Keratinocyte (primary cell): ENCODE measurements at regions not wholly inside any gene's neighbourhood (a gene's known extent, or its start where the extent isn't known, plus 50 kb on each side); places are given as distances from the start of the nearest gene placed in this dataset.

Source experiments
- DNase-seq: peaks from one replicate; pipeline ENCODE4 v3.0.0-alpha.2; 2011; ENCODE audit warnings: low read depth, missing footprints, low spot score
- FAIRE-seq: peaks from 2 replicates; lab custom pipeline; 2011; peaks lifted over from hg19 to GRCh38; lab: Jason Lieb, UNC
- H2AFZ ChIP-seq: 2 replicates; pipeline ENCODE4 v1.6.0; 2012; ENCODE audit warnings: low read length, control low read depth, inconsistent platforms; ENCODE audit not compliant: control insufficient read depth
- H3K27ac ChIP-seq: 2 replicates; pipeline ENCODE4 v1.5.1; 2011; ENCODE audit warnings: low read length; ENCODE audit not compliant: control insufficient read depth, insufficient read depth
- H3K27me3 ChIP-seq: 3 replicates; pipeline ENCODE4 v1.6.0; 2011; ENCODE audit warnings: low read length; ENCODE audit not compliant: control insufficient read depth, insufficient read depth; ENCODE audit errors: extremely low read depth
- H3K36me3 ChIP-seq, 2 experiments: 2 replicates in 1 of 2; 3 replicates in 1 of 2; pipeline ENCODE4 v1.5.1; 2011; ENCODE audit warnings: low read length in 2 of 2, mild to moderate bottlenecking in 1 of 2; ENCODE audit not compliant: control insufficient read depth in 2 of 2, insufficient read depth in 2 of 2; ENCODE audit errors: extremely low read depth in 1 of 2
- H3K4me1 ChIP-seq: 3 replicates; pipeline ENCODE4 v1.5.1; 2011; ENCODE audit warnings: low read length; ENCODE audit not compliant: control insufficient read depth, insufficient read depth; ENCODE audit errors: extremely low read depth
- H3K4me2 ChIP-seq: 3 replicates; pipeline ENCODE4 v1.6.0; 2011; ENCODE audit warnings: low read depth, low read length; ENCODE audit not compliant: control insufficient read depth, insufficient read depth; ENCODE audit errors: extremely low read depth
- H3K4me3 ChIP-seq, 3 experiments: fragments of 200-600 bp in 1 of 3; sonication (generic) in 1 of 3; 2 replicates in 2 of 3; 3 replicates in 1 of 3; pipeline ENCODE4 v1.5.1; 2011 to 2016; ENCODE audit warnings: low read length in 3 of 3, mild to moderate bottlenecking in 3 of 3, control low read depth in 2 of 3, inconsistent platforms in 1 of 3, low read depth in 1 of 3, mixed read lengths in 1 of 3, mixed run types in 1 of 3, moderate library complexity in 1 of 3; ENCODE audit not compliant: control insufficient read depth in 2 of 3, insufficient read depth in 2 of 3; ENCODE audit errors: extremely low read depth in 1 of 3
- H3K79me2 ChIP-seq: 2 replicates; pipeline ENCODE4 v1.6.0; 2012; ENCODE audit warnings: low read length; ENCODE audit not compliant: control insufficient read depth, insufficient read depth
- H3K9ac ChIP-seq: 3 replicates; pipeline ENCODE4 v1.6.0; 2011; ENCODE audit warnings: low read length; ENCODE audit not compliant: control insufficient read depth, insufficient read depth; ENCODE audit errors: extremely low read depth
- H3K9me1 ChIP-seq: 3 replicates; pipeline ENCODE4 v1.6.0; 2011; ENCODE audit warnings: low read length; ENCODE audit not compliant: control insufficient read depth, insufficient read depth; ENCODE audit errors: extremely low read depth
- H3K9me3 ChIP-seq: 2 replicates; pipeline ENCODE4 v1.5.1; 2012; ENCODE audit warnings: low read depth, low read length; ENCODE audit not compliant: control insufficient read depth
- H4K20me1 ChIP-seq: 3 replicates; pipeline ENCODE4 v1.6.0; 2011; ENCODE audit warnings: low read length; ENCODE audit not compliant: control insufficient read depth, insufficient read depth; ENCODE audit errors: extremely low read depth
- EZH2 ChIP-seq: IDR thresholded peaks from one replicate; pipeline ENCODE4 v1.6.1; 2012; ENCODE audit warnings: inconsistent platforms, mild to moderate bottlenecking, low read length, moderate library complexity
- dilution Hi-C: fragments of 300-500 bp; cut with MboI; formaldehyde crosslinking; loops from one replicate; pipeline ENCODE4 v1.7.0; 2020; ENCODE audit warnings: low sequenced_read_pairs; ENCODE audit not compliant: extremely low pct_ligation_motif_present
- TF ChIP-seq, protein P1 (sequence below), 3 experiments: IDR thresholded peaks in 1 of 3; conservative IDR thresholded peaks in 1 of 3; optimal IDR thresholded peaks in 1 of 3; 2 replicates in 2 of 3; 3 replicates in 1 of 3; pipeline versions ENCODE3 to v1.5.1; 2011; ENCODE audit warnings: low read length in 3 of 3, mild to moderate bottlenecking in 3 of 3, moderate library complexity in 2 of 3, control low read depth in 1 of 3, inconsistent platforms in 1 of 3; ENCODE audit not compliant: insufficient read depth in 2 of 3; ENCODE audit errors: extremely low read depth in 1 of 3

DNA sequence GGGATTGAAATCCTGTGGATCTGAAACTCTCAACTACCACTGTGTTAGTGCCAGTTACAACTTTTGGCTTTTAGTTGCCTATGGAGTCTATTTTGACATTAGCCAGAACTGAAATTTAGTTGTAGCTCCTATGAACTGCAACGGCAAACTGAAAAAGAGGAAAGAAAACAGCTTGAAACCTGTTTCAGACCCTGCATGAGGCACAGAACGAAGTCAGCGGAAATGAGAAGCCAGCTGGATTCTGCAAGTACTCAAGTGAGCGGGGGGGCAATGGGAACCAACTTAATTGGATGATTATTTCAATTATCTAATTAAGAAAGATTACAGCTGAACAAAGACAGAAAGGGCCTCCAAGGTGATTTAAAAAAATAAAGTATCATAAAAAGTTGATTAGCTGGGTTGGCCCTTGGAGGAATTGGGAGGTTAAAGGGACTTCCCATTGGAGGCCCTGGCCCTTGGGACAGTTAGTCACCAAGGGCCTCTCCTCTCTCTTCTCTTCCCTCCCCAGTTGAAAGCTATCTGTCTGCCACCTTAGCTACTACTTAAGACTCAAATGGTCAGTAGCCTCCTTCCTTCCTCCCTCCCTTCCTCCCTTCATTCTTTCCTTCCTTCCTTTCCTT lies 352.1 kb downstream of the SHQ1 start:
- Histone ChIP-seq H3K27me3 (no peaks in the 10 kb centered on the region), H3K27ac (no peak overlapping the region), H3K9ac (no peak overlapping the region), H3K79me2 (no peaks in the 10 kb centered on the region), H3K36me3 (no peaks in the 10 kb centered on the region), H3K4me2 (no peak overlapping the region), H3K9me1 (no peaks in the 10 kb centered on the region), H3K9me3 (peaks cover 2% of the 10 kb centered on the region), H3K4me3 (no peak overlapping the region), H2AFZ (no peak overlapping the region), H3K4me1 (peaks cover 10% of the 10 kb centered on the region), H4K20me1 (no peaks in the 10 kb centered on the region)
- DNase-seq (no peak), FAIRE-seq (no peak)
- TF ChIP-seq, protein P1, sequence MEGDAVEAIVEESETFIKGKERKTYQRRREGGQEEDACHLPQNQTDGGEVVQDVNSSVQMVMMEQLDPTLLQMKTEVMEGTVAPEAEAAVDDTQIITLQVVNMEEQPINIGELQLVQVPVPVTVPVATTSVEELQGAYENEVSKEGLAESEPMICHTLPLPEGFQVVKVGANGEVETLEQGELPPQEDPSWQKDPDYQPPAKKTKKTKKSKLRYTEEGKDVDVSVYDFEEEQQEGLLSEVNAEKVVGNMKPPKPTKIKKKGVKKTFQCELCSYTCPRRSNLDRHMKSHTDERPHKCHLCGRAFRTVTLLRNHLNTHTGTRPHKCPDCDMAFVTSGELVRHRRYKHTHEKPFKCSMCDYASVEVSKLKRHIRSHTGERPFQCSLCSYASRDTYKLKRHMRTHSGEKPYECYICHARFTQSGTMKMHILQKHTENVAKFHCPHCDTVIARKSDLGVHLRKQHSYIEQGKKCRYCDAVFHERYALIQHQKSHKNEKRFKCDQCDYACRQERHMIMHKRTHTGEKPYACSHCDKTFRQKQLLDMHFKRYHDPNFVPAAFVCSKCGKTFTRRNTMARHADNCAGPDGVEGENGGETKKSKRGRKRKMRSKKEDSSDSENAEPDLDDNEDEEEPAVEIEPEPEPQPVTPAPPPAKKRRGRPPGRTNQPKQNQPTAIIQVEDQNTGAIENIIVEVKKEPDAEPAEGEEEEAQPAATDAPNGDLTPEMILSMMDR (optimal IDR thresholded peaks at IDR 0.05 in 1 of 3, IDR thresholded peaks at IDR 0.05 in 1 of 3, conservative IDR thresholded peaks at IDR 0.05 in 1 of 3; ENCODE audit: extremely low read depth in 1 of 3, insufficient read depth in 2 of 3, low read length in 3 of 3) = no peak
- TF ChIP-seq EZH2 = no peak
- dilution Hi-C loops = no loop called here

DNA sequence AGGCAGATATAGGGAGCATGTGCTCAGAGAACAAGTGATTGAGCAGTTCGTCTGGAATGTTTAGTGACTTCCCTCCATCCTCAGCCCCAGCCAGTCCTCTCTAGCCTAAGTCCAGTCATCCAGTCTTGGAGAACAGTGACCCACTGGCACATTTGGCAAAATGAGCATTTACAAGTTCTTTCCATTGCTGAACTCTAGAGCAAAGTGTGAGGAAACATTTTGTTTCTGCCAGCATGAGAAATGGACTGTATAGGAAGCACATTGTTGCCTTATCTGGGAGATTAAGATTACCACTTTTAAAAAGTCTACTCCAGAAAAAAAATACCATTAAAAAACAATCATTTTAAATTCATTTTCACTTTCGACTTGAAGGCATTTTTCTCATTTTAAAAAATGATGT lies 353.6 kb downstream of the SHQ1 start:
- no peaks in the 10 kb centered on the region for H3K36me3 ChIP-seq
- no peak overlapping the region for H2AFZ ChIP-seq
- H3K9ac ChIP-seq = no peak overlapping the region
- FAIRE-seq (no peak), DNase-seq (no peak)
- no peaks in the 10 kb centered on the region for H3K27me3 ChIP-seq
- H3K4me3 ChIP-seq = no peak overlapping the region
- no peaks in the 10 kb centered on the region for H4K20me1 ChIP-seq
- H3K4me2 ChIP-seq = no peak overlapping the region
- H3K9me1 ChIP-seq = no peaks in the 10 kb centered on the region
- H3K27ac ChIP-seq = no peak overlapping the region
- H3K9me3 ChIP-seq = peaks cover 2% of the 10 kb centered on the region
- peaks cover 10% of the 10 kb centered on the region for H3K4me1 ChIP-seq
- TF ChIP-seq EZH2 = no peak
- TF ChIP-seq, protein P1 (optimal IDR thresholded peaks at IDR 0.05 in 1 of 3, IDR thresholded peaks at IDR 0.05 in 1 of 3, conservative IDR thresholded peaks at IDR 0.05 in 1 of 3; ENCODE audit: extremely low read depth in 1 of 3, insufficient read depth in 2 of 3, low read length in 3 of 3) = no peak
- dilution Hi-C loops = no loop called here
- no peaks in the 10 kb centered on the region for H3K79me2 ChIP-seq
